NT2/D1 (cell line): ENCODE measurements at regions not wholly inside any gene's neighbourhood (a gene's known extent, or its start where the extent isn't known, plus 50 kb on each side); places are given as distances from the start of the nearest gene placed in this dataset.

Experiments used
- YY1 ChIP-seq: IDR thresholded peaks from 2 replicates; pipeline ENCODE4 v1.6.1; 2011; ENCODE audit not compliant: insufficient read length, insufficient read depth
- ZNF274 ChIP-seq: IDR thresholded peaks from 2 replicates; pipeline ENCODE4 v1.6.1; 2011; ENCODE audit warnings: mild to moderate bottlenecking, low read depth, low read length

GRCh38 chr2:36290306-36290856, 65.2 kb upstream of the CRIM1 start:
- TF ChIP-seq YY1 (no peak), ZNF274 (no peak)
